ENCODE measurements at regions not wholly inside any gene's neighbourhood (a gene's known extent, or its start where the extent isn't known, plus 50 kb on each side); places are given as distances from the start of the nearest gene placed in this dataset.

- DNase-seq, result no peak
These were observed 134.4 kb downstream of the FOXB1 start for GRCh38 chr15:60138397-60138968.

GRCh38 chr15:60152386-60152785, 148.3 kb downstream of the FOXB1 start:
- DNase-seq, result no peak

GRCh38 chr15:60154764-60155325, 150.7 kb downstream of the FOXB1 start:
- DNase-seq, result no peak

GRCh38 chr15:60155661-60156060, 151.6 kb downstream of the FOXB1 start:
- no peak for DNase-seq

GRCh38 chr15:60160909-60161308, 156.8 kb downstream of the FOXB1 start:
- no peak for DNase-seq

GRCh38 chr15:60161704-60162103, 157.6 kb downstream of the FOXB1 start:
- DNase-seq, result no peak

GRCh38 chr15:60162251-60162967, 158.3 kb downstream of the FOXB1 start:
- DNase-seq, result no peak

- DNase-seq, result no peak
These were observed 158.9 kb downstream of the FOXB1 start for GRCh38 chr15:60162968-60163355.

- no peak for DNase-seq
These were observed 161.0 kb downstream of the FOXB1 start for GRCh38 chr15:60165111-60165510.

- no peak for DNase-seq
These were observed 168.0 kb downstream of the FOXB1 start for GRCh38 chr15:60172143-60172542.

GRCh38 chr15:60179786-60180391, 175.8 kb downstream of the FOXB1 start:
- peak; percentile 4 to 20 for DNase-seq

GRCh38 chr15:60181957-60182356, 177.8 kb downstream of the FOXB1 start:
- peak in 1 of 2 experiments; percentile 7 for DNase-seq

GRCh38 chr15:60183366-60183765, 179.3 kb downstream of the FOXB1 start:
- DNase-seq, result no peak

- no peak for DNase-seq
These were observed 180.5 kb downstream of the FOXB1 start for GRCh38 chr15:60184579-60184978.

GRCh38 chr15:60191016-60191415, 186.9 kb downstream of the FOXB1 start:
- no peak for DNase-seq

GRCh38 chr15:60191821-60192220, 187.7 kb downstream of the FOXB1 start:
- no peak for DNase-seq

GRCh38 chr15:60195611-60196010, 191.5 kb downstream of the FOXB1 start:
- no peak for DNase-seq

GRCh38 chr15:60204131-60204885, 193.5 kb downstream of the ANXA2 start:
- DNase-seq, result no peak

- peak; percentile 3 for DNase-seq
These were observed 189.1 kb downstream of the ANXA2 start for GRCh38 chr15:60208709-60209108.

- no peak for DNase-seq
These were observed 185.2 kb downstream of the ANXA2 start for GRCh38 chr15:60212536-60212935.

- no peak for DNase-seq
These were observed 184.3 kb downstream of the ANXA2 start for GRCh38 chr15:60213377-60214000.

- DNase-seq, result no peak
These were observed 183.6 kb downstream of the ANXA2 start for GRCh38 chr15:60214201-60214600.

Measured in SHP77 (cell line).